GM12878 (cell line): ENCODE measurements at regions not wholly inside any gene's neighbourhood (a gene's known extent, or its start where the extent isn't known, plus 50 kb on each side); places are given as distances from the start of the nearest gene placed in this dataset.

ENCODE experiments used
- ATAC-seq: fragments of 200-7000 bp; cut with Tn5 transposase; 3 replicates; pipeline ENCODE4 v1.9.1; 2020; ENCODE audit warnings: mild to moderate bottlenecking, moderate library complexity
- BruUV-seq: library from RNA; stranded (reverse); fragments of 400-500 nt; replicated peaks from 2 replicates; lab custom pipeline; 2021; lab: Mats Ljungman, UMichigan
- CTCF ChIA-PET: fragments of 300-600 bp; sonication (Branson Sonifier 250); formaldehyde crosslinking; extraction: SDS; loops from one replicate; lab custom pipeline; 2021; ENCODE audit warnings: inconsistent platforms; lab: Yijun Ruan, JAX
- POLR2A ChIA-PET: fragments of 350-600 bp; formaldehyde crosslinking; extraction: SDS; loops from one replicate; lab custom pipeline; 2021; ENCODE audit warnings: inconsistent platforms; lab: Charles Lee
- RAD21 ChIA-PET: fragments of 300-600 bp; sonication (Branson Sonifier 250); formaldehyde crosslinking; loops from one replicate; lab custom pipeline; 2023; ENCODE audit warnings: antibody characterized with exemption; ENCODE audit not compliant: unreplicated experiment; lab: Charles Lee
- SMC1A ChIA-PET: fragments of 300-600 bp; sonication (Branson Sonifier 250); formaldehyde crosslinking; loops from one replicate; lab custom pipeline; 2023; ENCODE audit not compliant: unreplicated experiment, uncharacterized antibody; lab: Charles Lee
- DNase-seq: peaks from one replicate; pipeline ENCODE4 v3.0.0-alpha.2; 2011; ENCODE audit warnings: low read depth, low spot score
- FAIRE-seq: peaks from 3 replicates; lab custom pipeline; 2011; peaks lifted over from hg19 to GRCh38; lab: Jason Lieb, UNC
- H2AFZ ChIP-seq: 2 replicates; pipeline ENCODE4 v1.6.0; 2011; ENCODE audit warnings: low read depth, low read length, control low read depth; ENCODE audit not compliant: control insufficient read depth
- H3K27ac ChIP-seq: 2 replicates; pipeline ENCODE4 v1.5.1; 2011; ENCODE audit warnings: control low read depth; ENCODE audit not compliant: control insufficient read depth, insufficient read depth
- H3K27me3 ChIP-seq, 2 experiments: replicated peaks in 1 of 2; 2 replicates each; pipeline versions ENCODE4 v1.6.0 to v1.6.1; 2011; ENCODE audit warnings: low read length in 1 of 2; ENCODE audit not compliant: control insufficient read depth in 2 of 2, insufficient read depth in 2 of 2
- H3K36me3 ChIP-seq, 2 experiments: 2 replicates each; pipeline ENCODE4 v1.5.1; 2011; ENCODE audit warnings: low read length in 1 of 2; ENCODE audit not compliant: control insufficient read depth in 2 of 2, insufficient read depth in 2 of 2
- H3K4me1 ChIP-seq: 2 replicates; pipeline ENCODE4 v1.6.1; 2011; ENCODE audit warnings: mild to moderate bottlenecking, low read length, moderate library complexity, mixed read lengths; ENCODE audit not compliant: control insufficient read depth, insufficient read depth
- H3K4me2 ChIP-seq: 2 replicates; pipeline ENCODE4 v1.6.0; 2011; ENCODE audit warnings: control low read depth; ENCODE audit not compliant: control insufficient read depth, insufficient read depth
- H3K4me3 ChIP-seq: fragments of 200-600 bp; sonication (generic); 2 replicates; pipeline ENCODE4 v1.5.1; 2016
- H3K79me2 ChIP-seq: 2 replicates; pipeline ENCODE4 v1.6.0; 2011; ENCODE audit warnings: low read length; ENCODE audit not compliant: control insufficient read depth, insufficient read depth
- H3K9ac ChIP-seq: 2 replicates; pipeline ENCODE4 v1.8.0; 2011; ENCODE audit warnings: low read length, control low read depth, mixed read lengths; ENCODE audit not compliant: control insufficient read depth, insufficient read depth
- H3K9me3 ChIP-seq: replicated peaks from 3 replicates; pipeline ENCODE4 v1.5.1; 2011; ENCODE audit warnings: mild to moderate bottlenecking, low read length; ENCODE audit not compliant: control insufficient read depth, insufficient read depth
- H4K20me1 ChIP-seq: 2 replicates; pipeline ENCODE4 v1.6.0; 2011; ENCODE audit not compliant: control insufficient read depth, insufficient read depth
- BACH1 ChIP-seq: fragments of 450-650 bp; IDR thresholded peaks from 2 replicates; pipeline ENCODE4 v1.6.1; 2017; ENCODE audit warnings: mild to moderate bottlenecking, borderline replicate concordance
- CHD2 ChIP-seq: IDR thresholded peaks from 2 replicates; pipeline ENCODE4 v1.6.1; 2011; ENCODE audit warnings: low read depth, low read length, improper control_type of control experiment, borderline replicate concordance
- EED ChIP-seq: sonication (generic); IDR thresholded peaks from 2 replicates; pipeline ENCODE4 v1.6.1; 2016; ENCODE audit warnings: antibody characterized with exemption, low read depth
- ESRRA ChIP-seq: IDR thresholded peaks from 2 replicates; pipeline ENCODE4 v1.6.1; 2012; ENCODE audit warnings: mild to moderate bottlenecking, low read length, improper control_type of control experiment
- FOXK2 ChIP-seq: fragments of 450-650 bp; IDR thresholded peaks from 2 replicates; pipeline ENCODE4 v1.6.1; 2017; ENCODE audit warnings: mild to moderate bottlenecking, moderate library complexity
- FOXM1 ChIP-seq: IDR thresholded peaks from 2 replicates; pipeline ENCODE4 v1.6.1; 2012; ENCODE audit warnings: low read depth, mild to moderate bottlenecking, inconsistent platforms, low read length, moderate library complexity
- GATAD2B ChIP-seq: fragments of 450-650 bp; conservative IDR thresholded peaks from 2 replicates; pipeline ENCODE4 v1.6.1; 2017; ENCODE audit warnings: low read depth, mild to moderate bottlenecking, moderate library complexity
- HDAC2 ChIP-seq: fragments of 200-600 bp; sonication (generic); IDR thresholded peaks from 2 replicates; pipeline ENCODE4 v1.6.1; 2017
- JUND ChIP-seq: IDR thresholded peaks from 2 replicates; pipeline ENCODE4 v1.6.1; 2012; ENCODE audit warnings: low read depth, mild to moderate bottlenecking, low read length, improper control_type of control experiment, moderate library complexity
- KLF5 ChIP-seq: fragments of 450-650 bp; IDR thresholded peaks from 2 replicates; pipeline ENCODE4 v1.6.1; 2014; ENCODE audit warnings: mild to moderate bottlenecking; ENCODE audit not compliant: partially characterized antibody
- MYB ChIP-seq: fragments of 150-350 bp; IDR thresholded peaks from 2 replicates; pipeline ENCODE4 v1.6.1; 2014; ENCODE audit warnings: mild to moderate bottlenecking, low read depth, low read length, borderline replicate concordance
- NFYB ChIP-seq: IDR thresholded peaks from 2 replicates; pipeline ENCODE4 v1.6.1; 2011; ENCODE audit warnings: low read depth, mild to moderate bottlenecking, low read length, improper control_type of control experiment, moderate library complexity; ENCODE audit not compliant: insufficient read depth
- RAD21 ChIP-seq: IDR thresholded peaks from 2 replicates; pipeline ENCODE4 v1.6.1; 2011; ENCODE audit warnings: mild to moderate bottlenecking, low read depth, low read length, moderate library complexity; ENCODE audit not compliant: insufficient read depth
- RBBP5 ChIP-seq: fragments of 200-600 bp; sonication (generic); conservative IDR thresholded peaks from 2 replicates; pipeline ENCODE4 v1.6.1; 2016
- RCOR1 ChIP-seq: conservative IDR thresholded peaks from 2 replicates; pipeline ENCODE4 v1.6.1; 2012; ENCODE audit warnings: low read depth, low read length, improper control_type of control experiment
- SMARCA5 ChIP-seq: fragments of 450-650 bp; IDR thresholded peaks from 2 replicates; pipeline ENCODE4 v1.6.1; 2017; ENCODE audit warnings: mild to moderate bottlenecking
- SP1 ChIP-seq: IDR thresholded peaks from one replicate; pipeline ENCODE4 v1.6.1; 2011; ENCODE audit warnings: low read depth, low read length
- SUZ12 ChIP-seq: fragments of 200-600 bp; sonication (generic); IDR thresholded peaks from one replicate; pipeline ENCODE4 v1.6.1; 2018; ENCODE audit warnings: antibody characterized with exemption, mild to moderate bottlenecking; ENCODE audit not compliant: unreplicated experiment
- ZNF384 ChIP-seq: IDR thresholded peaks from 2 replicates; pipeline ENCODE4 v1.6.1; 2012; ENCODE audit warnings: low read depth, mild to moderate bottlenecking, low read length, improper control_type of control experiment, borderline replicate concordance
- WGBS: methylation state at CpG from one replicate; pipeline ENCODE4 v1.1.6; 2016; ENCODE audit warnings: low lambda C conversion rate; ENCODE audit not compliant: insufficient replicate concordance, insufficient coverage; ENCODE audit errors: missing lambda C conversion rate; 5-methylcytosine and 5-hydroxymethylcytosine counted together
- in situ Hi-C: fragments of 300-500 bp; cut with MboI; formaldehyde crosslinking; loops from 9 replicates; pipeline ENCODE4 v1.14.3; 2018; ENCODE audit warnings: mixed read lengths
- intact Hi-C: fragments of 100-400 bp; cut with micrococcal nuclease; formaldehyde crosslinking; loops from one replicate; pipeline ENCODE4 v1.14.2; 2022; ENCODE audit not compliant: unreplicated experiment

DNA sequence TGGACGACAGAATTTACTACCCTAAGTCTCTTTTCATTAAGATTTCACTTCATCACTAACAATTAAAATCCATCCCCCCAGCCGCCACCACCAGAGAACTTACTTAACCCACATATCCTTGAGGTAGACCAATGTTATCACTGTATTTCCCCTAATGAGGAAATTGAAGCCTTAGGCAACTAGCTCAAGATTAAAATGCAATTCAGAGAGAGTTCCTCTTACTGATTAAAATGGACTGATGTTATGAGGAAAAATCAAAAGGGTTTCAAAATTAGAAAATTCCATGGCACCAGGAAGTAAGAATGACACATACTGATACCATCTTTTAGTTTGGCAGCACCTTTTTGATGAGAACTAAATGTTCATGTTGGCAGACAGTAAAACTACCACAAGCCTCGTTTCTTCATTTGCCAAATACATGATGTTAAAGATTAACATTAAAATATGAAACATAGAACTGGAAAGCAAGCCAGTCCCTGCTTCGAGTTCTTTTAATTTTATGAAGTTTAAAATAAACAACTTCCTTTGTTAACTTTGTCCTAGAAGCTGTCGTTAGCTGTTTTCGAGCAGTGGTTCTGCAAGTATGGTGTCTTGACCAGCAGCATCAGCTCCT lies 69.3 kb upstream of the CCDC160 start:
- ATAC-seq, result no peak
- no peaks in the 10 kb centered on the region for H3K79me2 ChIP-seq
- DNase-seq, result no peak
- no peaks in the 10 kb centered on the region for H3K36me3 ChIP-seq
- H3K27me3 ChIP-seq, result no peaks in the 10 kb centered on the region
- RAD21 ChIA-PET, result no interaction called here
- H3K4me2 ChIP-seq, result no peak overlapping the region
- H3K27ac ChIP-seq, result no peak overlapping the region
- H2AFZ ChIP-seq, result no peak overlapping the region
- no peak overlapping the region for H3K4me3 ChIP-seq
- no peak overlapping the region for H3K9ac ChIP-seq
- TF ChIP-seq JUND (no peak), SMARCA5 (no peak), CHD2 (no peak), KLF5 (no peak), FOXK2 (no peak), RBBP5 (no peak), ZNF384 (no peak), EED (no peak), SP1 (no peak), RAD21 (no peak), RCOR1 (no peak), SUZ12 (no peak), BACH1 (no peak), MYB (no peak), FOXM1 (no peak), NFYB (no peak), GATAD2B (no peak), ESRRA (no peak), HDAC2 (no peak)
- FAIRE-seq, result no peak
- in situ Hi-C loops, result no loop called here
- CTCF ChIA-PET, result interaction anchor here (0.9 to 1.3 kb wide), 2 partner anchors 7 to 23 kb away, joined by 3 to 4 read pairs; no protein-coding TSS in a partner anchor
- WGBS, result 34% methylated on average over 6 of the region's 6 CpGs
- intact Hi-C loops, result no loop called here
- SMC1A ChIA-PET, result interaction anchor here (0.6 to 2.8 kb wide), 2 partner anchors 10 to 33 kb away, joined by 4 to 7 read pairs; no protein-coding TSS in a partner anchor
- no peaks in the 10 kb centered on the region for H3K4me1 ChIP-seq
- H4K20me1 ChIP-seq, result no peaks in the 10 kb centered on the region
- no peaks in the 10 kb centered on the region; the same call in 2 of the 3 replicates for H3K9me3 ChIP-seq
- BruUV-seq, result no TSS peak
- POLR2A ChIA-PET, result no interaction called here
